RWPE1 (cell line): ENCODE measurements at regions not wholly inside any gene's neighbourhood (a gene's known extent, or its start where the extent isn't known, plus 50 kb on each side); places are given as distances from the start of the nearest gene placed in this dataset.

ENCODE experiments used
- CTCF ChIA-PET: fragments of 350-600 bp; sonication (Branson Sonifier 250); formaldehyde crosslinking; extraction: SDS; loops from one replicate; lab custom pipeline; 2021; lab: Yijun Ruan, JAX
- POLR2A ChIA-PET: fragments of 400-600 bp; formaldehyde crosslinking; extraction: SDS; loops from one replicate; lab custom pipeline; 2020; ENCODE audit warnings: antibody characterized with exemption; ENCODE audit not compliant: low non-redundant PET; lab: Yijun Ruan, JAX
- DNase-seq: peaks from one replicate; pipeline ENCODE4 v3.0.0; 2012; ENCODE audit warnings: low spot score
- H3K27ac ChIP-seq: fragments of 450-650 bp; 2 replicates; pipeline ENCODE4 v1.5.1; 2017
- TF ChIP-seq, protein P1 (sequence below): fragments of 450-650 bp; conservative IDR thresholded peaks from 2 replicates; pipeline ENCODE4 v1.5.1; 2017; ENCODE audit warnings: low read depth, mild to moderate bottlenecking

DNA sequence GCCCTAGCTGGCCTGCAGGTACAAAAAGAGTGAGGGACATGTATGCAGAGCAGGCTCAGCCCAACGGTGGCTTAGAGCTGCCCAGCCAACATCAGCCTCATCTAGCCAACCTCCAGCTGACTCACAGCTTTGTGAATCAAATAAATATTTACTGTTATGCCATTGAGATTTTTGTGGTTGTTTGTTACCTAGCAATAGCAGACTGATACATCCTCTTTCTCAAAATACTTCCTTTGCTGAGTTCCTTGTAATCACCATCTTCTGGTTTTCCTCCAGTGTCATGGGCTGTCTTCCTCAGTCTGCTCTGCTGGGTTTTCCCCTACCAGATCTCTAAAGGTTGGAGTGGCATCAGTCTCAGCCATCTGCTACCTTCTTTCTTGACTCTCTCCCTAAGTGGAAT, 126.6 kb upstream of the SLC1A4 start:
- DNase-seq, result no peak
- TF ChIP-seq, protein P1, sequence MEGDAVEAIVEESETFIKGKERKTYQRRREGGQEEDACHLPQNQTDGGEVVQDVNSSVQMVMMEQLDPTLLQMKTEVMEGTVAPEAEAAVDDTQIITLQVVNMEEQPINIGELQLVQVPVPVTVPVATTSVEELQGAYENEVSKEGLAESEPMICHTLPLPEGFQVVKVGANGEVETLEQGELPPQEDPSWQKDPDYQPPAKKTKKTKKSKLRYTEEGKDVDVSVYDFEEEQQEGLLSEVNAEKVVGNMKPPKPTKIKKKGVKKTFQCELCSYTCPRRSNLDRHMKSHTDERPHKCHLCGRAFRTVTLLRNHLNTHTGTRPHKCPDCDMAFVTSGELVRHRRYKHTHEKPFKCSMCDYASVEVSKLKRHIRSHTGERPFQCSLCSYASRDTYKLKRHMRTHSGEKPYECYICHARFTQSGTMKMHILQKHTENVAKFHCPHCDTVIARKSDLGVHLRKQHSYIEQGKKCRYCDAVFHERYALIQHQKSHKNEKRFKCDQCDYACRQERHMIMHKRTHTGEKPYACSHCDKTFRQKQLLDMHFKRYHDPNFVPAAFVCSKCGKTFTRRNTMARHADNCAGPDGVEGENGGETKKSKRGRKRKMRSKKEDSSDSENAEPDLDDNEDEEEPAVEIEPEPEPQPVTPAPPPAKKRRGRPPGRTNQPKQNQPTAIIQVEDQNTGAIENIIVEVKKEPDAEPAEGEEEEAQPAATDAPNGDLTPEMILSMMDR, result no peak
- ChIA-PET CTCF (interaction anchor here (0.6 kb wide), 1 partner anchor 217 kb away, joined by 6 read pairs; no protein-coding TSS in a partner anchor), POLR2A (no interaction called here)
- no peak overlapping the region for H3K27ac ChIP-seq

DNA sequence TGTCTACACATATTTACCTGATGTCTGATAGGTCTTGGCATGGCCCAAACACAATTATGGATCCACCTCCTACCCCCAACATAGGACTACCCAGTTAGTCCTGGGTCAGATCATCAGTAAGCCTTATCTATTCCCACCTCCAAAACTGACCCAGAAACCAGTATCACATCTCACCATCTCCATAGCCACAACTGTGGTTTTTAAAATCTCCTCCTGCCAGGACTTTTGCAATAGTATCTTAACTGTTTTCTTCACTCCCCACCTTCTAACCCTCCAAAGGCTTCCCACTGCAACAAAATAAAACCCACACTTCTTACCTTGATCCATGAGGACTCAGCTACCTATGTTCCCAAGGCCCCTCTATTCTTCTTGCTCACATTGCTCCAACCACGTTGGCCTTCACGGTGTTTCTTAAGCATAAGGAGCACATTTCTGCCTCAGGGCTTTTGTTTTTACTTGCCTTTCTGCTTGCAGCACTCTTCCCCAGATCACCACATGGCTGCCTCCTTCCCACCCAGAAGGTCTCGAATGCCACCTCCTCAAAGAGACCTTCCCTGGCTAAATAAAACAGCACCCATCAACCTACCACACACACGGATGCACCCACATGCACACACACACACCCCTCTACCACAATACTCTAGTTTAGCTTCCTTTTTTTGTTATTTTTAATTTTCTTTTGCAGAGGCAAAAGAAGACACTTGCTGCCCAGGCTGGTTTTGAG, 125.9 kb upstream of the SLC1A4 start:
- H3K27ac ChIP-seq, result no peak overlapping the region
- POLR2A ChIA-PET, result no interaction called here
- no peak for DNase-seq
- CTCF ChIA-PET, result interaction anchor here (0.6 kb wide), 1 partner anchor 218 kb away, joined by 6 read pairs; no protein-coding TSS in a partner anchor
- TF ChIP-seq, protein P1, result no peak

DNA sequence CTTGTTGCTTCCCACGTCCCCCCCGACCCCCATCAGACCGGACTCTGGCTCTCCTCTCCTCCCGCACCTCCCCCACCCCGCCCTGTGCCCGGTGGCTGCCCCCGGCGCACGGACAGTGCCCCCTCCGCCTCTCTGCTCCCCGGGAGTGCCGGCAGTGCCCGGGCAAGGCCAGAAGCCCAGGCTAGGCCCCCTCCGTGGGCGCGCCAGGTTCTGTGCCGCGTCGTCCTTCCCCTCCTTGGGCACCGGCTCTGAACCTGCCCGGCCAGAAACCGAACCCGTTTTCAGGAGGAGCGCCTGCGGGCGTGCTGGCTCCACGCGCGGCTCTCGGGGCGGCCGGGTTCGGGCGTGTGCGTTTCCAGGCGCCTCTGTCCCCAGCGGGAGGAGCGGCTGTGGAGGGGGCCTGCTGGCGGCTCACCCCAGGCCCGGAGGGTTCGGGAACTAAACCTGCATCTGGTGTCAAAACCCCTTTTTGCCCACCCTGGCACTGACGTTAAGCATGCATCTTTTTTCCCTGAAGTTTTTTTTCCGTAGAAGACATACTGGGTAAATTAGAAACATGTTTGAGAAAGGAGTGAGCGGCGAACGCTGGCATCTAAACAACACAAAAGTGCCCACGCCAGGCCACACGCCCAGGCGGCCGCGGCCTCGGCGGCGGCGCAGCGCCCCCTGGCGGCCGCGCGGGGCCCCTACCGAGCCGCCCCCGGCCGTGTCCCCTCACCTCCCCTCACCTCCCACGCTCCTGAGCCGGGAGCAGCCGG, 123.9 kb upstream of the SLC1A4 start:
- TF ChIP-seq, protein P1, result peak; percentile 98
- ChIA-PET CTCF (no interaction called here), POLR2A (no interaction called here)
- H3K27ac ChIP-seq, result peak overlapping the region; percentile 85
- DNase-seq, result peak; percentile 71

DNA sequence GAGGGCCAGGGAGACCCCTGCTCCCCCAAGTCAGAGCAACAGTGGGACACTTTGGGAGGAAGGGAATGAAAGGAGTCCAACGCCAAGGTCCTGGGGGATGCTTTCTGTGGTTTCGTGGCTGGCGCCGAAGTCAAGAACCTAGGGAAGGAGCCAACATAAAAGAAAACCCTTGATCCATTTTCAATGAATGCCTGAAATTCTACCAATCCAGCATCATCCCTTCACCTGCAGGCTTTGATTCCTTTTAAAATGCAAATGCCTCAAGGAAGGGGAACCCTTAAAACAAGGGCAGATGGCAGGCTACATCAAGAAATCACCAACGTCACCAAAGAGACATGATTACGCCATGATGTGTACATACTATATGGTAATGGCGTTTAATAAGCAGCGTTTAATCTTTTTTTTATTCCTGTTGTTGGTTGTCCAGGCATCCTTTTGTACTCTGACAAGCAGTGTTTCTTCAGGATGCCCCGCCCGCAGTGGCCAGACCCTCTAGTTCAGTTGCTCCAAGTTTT, 123.3 kb upstream of the SLC1A4 start:
- TF ChIP-seq, protein P1, result peak; percentile 79
- CTCF ChIA-PET, result no interaction called here
- peak overlapping the region; percentile 85 for H3K27ac ChIP-seq
- DNase-seq, result no peak
- POLR2A ChIA-PET, result no interaction called here

DNA sequence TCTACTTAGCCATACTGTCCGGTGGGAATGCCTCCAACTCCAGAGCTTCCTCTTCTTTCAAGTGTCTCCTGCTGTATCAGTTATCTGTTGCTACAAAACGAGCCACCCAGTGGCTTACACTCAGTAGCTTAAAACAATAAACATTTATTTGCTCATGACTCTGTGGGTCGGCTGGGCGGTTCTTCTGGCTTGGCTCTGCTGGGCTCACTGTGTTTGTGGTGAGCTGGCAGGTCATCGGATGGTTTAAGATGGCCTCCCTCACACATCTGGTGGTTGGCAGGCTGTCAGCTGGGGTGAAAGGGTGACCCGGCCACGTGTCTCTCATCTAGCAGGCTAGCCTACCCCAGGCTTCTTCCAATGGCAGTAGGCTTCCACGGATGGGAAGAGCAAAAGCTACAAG, 122.4 kb upstream of the SLC1A4 start:
- TF ChIP-seq, protein P1, result no peak
- H3K27ac ChIP-seq, result no peak overlapping the region
- POLR2A ChIA-PET, result no interaction called here
- CTCF ChIA-PET, result interaction anchor here (0.6 to 1.1 kb wide), 3 partner anchors 59 to 828 kb away, joined by 3 to 8 read pairs (median 4); no protein-coding TSS in a partner anchor
- DNase-seq, result no peak

DNA sequence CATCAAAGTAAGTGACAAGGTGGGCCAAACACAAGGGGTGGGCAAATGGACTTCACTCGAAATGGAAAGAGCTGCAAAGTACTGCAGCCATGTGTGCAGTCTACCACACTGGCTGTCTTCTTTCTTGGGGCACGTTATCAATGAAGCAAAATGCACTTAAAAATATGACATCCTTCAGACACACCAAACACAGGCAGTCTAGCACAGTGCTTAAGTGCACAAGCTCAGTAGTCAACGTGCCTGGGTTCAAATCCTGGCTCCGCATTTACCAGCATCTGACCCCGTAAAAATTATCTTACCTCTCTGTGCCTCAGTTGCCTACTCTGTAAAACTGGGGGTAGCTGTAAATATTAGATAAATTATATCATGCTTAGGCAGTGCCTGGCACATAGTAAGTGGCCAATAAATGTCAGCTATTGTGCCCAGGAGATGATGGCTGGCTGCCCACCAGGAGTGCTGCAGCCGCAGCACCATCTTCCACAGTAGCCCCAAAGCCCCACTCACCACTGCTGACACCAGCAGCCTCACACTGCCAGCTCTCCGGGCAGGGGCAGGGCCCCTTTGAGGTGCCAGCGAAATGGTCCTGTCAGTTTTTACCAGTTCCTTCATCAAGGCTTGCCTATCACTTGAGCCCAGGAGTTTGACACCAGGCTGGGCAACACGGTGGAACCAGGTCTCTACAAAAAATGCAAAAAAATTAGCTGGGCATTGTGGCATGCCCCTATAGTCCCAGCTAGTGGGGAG, 121.8 kb upstream of the SLC1A4 start:
- H3K27ac ChIP-seq, result no peak overlapping the region
- no peak for DNase-seq
- TF ChIP-seq, protein P1, result no peak
- ChIA-PET POLR2A (no interaction called here), CTCF (interaction anchor here (0.6 to 1.1 kb wide), 5 partner anchors 37 to 828 kb away, joined by 3 to 8 read pairs (median 3); no protein-coding TSS in a partner anchor)
